D721Med (cell line): ENCODE measurements at regions not wholly inside any gene's neighbourhood (a gene's known extent, or its start where the extent isn't known, plus 50 kb on each side); places are given as distances from the start of the nearest gene placed in this dataset.

Experiments used
- DNase-seq: peaks from one replicate; pipeline ENCODE4 v3.0.0; 2011; ENCODE audit warnings: low spot score; ENCODE audit not compliant: insufficient read length
- FAIRE-seq: peaks from 2 replicates; lab custom pipeline; 2011; peaks lifted over from hg19 to GRCh38; lab: Jason Lieb, UNC
- TF ChIP-seq, protein P1 (sequence below): IDR thresholded peaks from 2 replicates; pipeline ENCODE4 v1.5.1; 2012; ENCODE audit warnings: mild to moderate bottlenecking, control low read depth; ENCODE audit not compliant: insufficient read depth; ENCODE audit errors: missing control alignments

DNA sequence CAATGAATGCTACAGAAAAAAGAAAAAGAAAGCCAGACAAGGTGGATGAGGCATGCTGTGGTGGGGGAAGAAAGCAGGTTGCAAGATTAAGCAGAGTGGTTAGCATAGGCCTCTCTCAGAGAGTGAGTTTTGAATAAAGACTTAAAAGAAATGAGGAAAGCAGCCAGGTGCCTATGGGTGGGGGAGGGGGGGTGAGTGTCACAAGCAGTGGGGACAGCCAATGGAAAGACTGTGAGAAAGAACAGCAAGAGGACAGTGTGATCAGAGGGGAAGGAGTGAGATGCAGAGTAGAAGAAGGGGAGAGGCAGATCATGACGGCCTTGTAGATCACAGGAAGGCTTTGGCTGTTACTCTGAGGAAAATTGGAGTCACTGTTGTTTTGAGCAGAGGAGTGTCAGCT is 162.5 kb downstream of the SOX3 start:
- DNase-seq (no peak), FAIRE-seq (no peak)
- TF ChIP-seq, protein P1, sequence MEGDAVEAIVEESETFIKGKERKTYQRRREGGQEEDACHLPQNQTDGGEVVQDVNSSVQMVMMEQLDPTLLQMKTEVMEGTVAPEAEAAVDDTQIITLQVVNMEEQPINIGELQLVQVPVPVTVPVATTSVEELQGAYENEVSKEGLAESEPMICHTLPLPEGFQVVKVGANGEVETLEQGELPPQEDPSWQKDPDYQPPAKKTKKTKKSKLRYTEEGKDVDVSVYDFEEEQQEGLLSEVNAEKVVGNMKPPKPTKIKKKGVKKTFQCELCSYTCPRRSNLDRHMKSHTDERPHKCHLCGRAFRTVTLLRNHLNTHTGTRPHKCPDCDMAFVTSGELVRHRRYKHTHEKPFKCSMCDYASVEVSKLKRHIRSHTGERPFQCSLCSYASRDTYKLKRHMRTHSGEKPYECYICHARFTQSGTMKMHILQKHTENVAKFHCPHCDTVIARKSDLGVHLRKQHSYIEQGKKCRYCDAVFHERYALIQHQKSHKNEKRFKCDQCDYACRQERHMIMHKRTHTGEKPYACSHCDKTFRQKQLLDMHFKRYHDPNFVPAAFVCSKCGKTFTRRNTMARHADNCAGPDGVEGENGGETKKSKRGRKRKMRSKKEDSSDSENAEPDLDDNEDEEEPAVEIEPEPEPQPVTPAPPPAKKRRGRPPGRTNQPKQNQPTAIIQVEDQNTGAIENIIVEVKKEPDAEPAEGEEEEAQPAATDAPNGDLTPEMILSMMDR: no peak

- no peak for DNase-seq
- no peak for FAIRE-seq
- TF ChIP-seq, protein P1: no peak
Measured at GRCh38 chrX:140337263-140337662, 167.6 kb downstream of the SOX3 start.

DNA sequence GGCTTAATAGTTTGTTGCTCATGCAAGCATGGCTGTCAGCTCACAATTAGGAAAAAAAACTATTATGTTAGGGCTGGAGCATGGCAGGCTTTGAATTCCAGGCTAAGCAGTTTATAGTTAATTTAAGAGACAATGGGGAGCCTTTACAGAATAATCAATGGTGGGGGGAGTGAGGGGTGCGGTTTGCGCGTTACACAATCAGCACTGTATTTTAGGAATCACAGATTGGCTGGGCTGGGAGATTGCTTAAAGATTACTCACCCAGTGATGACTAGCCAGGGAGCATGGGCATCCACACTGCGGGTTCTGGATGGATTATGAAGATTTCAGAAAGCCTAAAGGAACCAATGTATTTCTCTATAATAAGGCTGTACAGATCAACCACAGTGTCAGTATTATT is 186.6 kb downstream of the SOX3 start:
- TF ChIP-seq, protein P1: no peak
- FAIRE-seq: no peak
- no peak for DNase-seq

DNA sequence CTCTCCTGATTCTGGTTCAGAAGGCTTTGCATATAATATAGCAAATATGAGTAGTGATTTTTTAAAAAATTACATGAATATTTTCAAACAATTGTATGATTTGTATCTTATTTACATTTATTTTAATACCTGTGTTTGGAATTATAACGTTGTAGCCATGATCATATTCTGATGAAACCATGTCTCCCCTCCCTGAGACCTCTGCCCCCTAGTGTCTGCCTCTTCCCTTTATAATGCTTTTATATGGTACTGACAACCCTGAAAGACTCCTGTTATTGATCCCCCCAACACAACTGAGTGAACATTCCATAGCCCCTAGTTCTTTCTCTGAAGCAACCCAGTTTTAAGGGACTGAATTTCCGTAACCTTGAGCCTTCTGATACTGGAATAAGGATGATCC is 187.4 kb downstream of the SOX3 start:
- FAIRE-seq (no peak), DNase-seq (no peak)
- TF ChIP-seq, protein P1: no peak

- FAIRE-seq (no peak), DNase-seq (no peak)
- TF ChIP-seq, protein P1: no peak
Measured at GRCh38 chrX:140298960-140299825, 205.7 kb downstream of the SOX3 start.

DNA sequence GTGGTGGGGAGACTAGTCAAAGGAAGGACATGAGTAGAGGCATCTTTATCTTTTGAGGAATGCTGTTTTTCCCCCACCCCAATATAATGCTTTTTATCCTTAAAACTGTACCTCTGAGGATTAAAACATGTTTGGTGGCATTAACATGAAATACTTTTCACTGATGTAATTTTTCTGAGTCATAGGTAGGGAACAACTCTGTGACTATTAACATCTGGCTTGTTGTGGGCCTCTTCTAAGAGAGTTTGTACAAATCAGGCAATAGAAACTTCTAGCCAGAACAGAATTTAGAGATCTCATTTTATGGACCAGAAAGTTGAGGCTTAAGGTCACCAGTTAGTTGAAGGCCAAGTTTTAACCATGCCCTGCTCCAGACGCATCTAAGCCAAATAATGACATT is 207.6 kb downstream of the SOX3 start:
- TF ChIP-seq, protein P1: no peak
- FAIRE-seq (no peak), DNase-seq (no peak)

DNA sequence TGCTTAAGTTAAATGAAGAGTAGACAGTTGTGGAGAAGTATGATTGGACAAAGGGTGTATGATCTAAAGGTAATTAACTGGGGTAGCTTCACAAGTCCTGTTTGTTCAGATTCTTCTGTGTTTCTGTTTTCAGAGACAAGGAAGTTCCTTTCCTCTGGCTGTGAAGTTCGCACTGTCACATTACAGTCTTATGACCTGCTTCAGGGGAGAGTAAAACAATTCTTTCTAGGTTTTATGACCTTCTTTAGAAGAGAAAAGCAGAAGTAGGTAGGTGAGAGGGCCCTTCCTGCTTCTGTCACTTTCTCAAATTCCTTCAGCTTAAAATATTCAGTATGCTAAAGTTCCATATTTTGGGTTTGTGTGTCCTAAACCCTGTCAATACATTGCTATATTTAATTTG is 211.9 kb downstream of the SOX3 start:
- DNase-seq (no peak), FAIRE-seq (no peak)
- TF ChIP-seq, protein P1: no peak
